ENCODE measurements at regions not wholly inside any gene's neighbourhood (a gene's known extent, or its start where the extent isn't known, plus 50 kb on each side); places are given as distances from the start of the nearest gene placed in this dataset.

DNA sequence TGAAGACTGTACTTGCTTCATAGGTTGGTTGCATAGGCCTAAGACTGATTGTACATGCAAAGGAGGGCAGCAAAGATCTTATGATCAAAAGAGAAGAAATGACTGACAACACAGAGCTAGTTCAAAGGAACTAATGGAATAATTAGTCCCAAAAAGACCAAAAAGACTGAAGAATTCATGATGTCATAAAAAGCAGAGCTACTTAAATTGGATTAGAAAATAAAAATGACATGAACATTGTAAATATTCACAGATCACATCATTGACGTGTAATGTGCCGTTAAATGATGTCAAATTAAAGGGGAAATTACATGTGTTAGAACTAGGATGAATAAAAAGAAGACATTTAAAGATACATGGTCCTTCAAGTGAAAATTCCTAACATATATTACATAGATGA, 616.8 kb downstream of the NR4A2 start:
- Mint-ChIP-seq H3K36me3 (no peaks in the 10 kb centered on the region), H3K27ac (no peak overlapping the region), H3K27me3 (ENCODE audit: low read depth) (no peaks in the 10 kb centered on the region), H3K4me1 (no peaks in the 10 kb centered on the region), H3K4me3 (no peak overlapping the region), H3K9me3 (no peaks in the 10 kb centered on the region)
- no peak for DNase-seq (ENCODE audit: low spot score in 2 of 2, unreplicated experiment in 2 of 2)
- TF ChIP-seq, protein P1, sequence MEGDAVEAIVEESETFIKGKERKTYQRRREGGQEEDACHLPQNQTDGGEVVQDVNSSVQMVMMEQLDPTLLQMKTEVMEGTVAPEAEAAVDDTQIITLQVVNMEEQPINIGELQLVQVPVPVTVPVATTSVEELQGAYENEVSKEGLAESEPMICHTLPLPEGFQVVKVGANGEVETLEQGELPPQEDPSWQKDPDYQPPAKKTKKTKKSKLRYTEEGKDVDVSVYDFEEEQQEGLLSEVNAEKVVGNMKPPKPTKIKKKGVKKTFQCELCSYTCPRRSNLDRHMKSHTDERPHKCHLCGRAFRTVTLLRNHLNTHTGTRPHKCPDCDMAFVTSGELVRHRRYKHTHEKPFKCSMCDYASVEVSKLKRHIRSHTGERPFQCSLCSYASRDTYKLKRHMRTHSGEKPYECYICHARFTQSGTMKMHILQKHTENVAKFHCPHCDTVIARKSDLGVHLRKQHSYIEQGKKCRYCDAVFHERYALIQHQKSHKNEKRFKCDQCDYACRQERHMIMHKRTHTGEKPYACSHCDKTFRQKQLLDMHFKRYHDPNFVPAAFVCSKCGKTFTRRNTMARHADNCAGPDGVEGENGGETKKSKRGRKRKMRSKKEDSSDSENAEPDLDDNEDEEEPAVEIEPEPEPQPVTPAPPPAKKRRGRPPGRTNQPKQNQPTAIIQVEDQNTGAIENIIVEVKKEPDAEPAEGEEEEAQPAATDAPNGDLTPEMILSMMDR (IDR thresholded peaks at IDR 0.05; ENCODE audit: unreplicated experiment), result no peak

DNA sequence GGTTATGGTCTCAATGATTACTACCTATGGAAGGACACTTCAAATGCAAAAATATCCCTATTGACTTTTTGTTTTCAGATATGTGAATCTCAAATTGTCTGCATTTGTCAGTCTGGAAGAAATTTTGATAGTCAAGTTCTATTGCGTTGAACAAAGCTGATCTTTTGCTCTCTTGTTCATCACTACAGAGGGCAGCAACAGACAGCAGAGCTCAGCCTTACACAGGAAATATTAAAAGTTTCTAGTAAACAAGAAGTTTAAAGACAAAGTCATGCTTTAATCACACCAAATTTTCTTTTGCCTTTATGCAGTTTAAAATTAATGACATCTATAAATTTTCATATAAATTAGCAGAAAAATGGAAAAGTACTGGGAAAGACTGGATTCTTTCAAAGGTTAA, 617.5 kb downstream of the NR4A2 start:
- Mint-ChIP-seq H3K9me3 (no peaks in the 10 kb centered on the region), H3K4me3 (no peak overlapping the region), H3K27ac (no peak overlapping the region), H3K4me1 (no peaks in the 10 kb centered on the region), H3K27me3 (ENCODE audit: low read depth) (no peaks in the 10 kb centered on the region), H3K36me3 (no peaks in the 10 kb centered on the region)
- DNase-seq (ENCODE audit: low spot score in 2 of 2, unreplicated experiment in 2 of 2), result no peak
- TF ChIP-seq, protein P1 (IDR thresholded peaks at IDR 0.05; ENCODE audit: unreplicated experiment), result no peak

DNA sequence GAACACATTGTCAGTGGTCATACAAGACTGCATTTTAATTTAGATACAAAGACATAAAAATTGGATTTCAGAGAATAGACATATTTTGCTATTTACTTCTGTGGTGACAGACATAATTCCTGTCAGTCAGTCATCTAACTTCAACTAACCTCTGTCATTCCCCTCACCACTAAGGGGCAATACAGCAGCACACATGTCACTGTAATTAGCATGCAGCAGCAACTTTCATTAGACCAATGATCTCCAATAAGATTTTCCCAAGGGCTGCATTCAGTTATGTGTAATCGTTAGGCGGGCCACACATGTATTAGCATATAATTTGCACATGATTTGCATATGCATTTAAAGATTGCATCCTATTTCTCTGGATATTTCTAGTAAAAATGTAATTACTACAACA, 624.5 kb downstream of the NR4A2 start:
- Mint-ChIP-seq H3K4me3 (no peak overlapping the region), H3K27ac (no peak overlapping the region), H3K36me3 (no peaks in the 10 kb centered on the region), H3K9me3 (no peaks in the 10 kb centered on the region), H3K4me1 (no peaks in the 10 kb centered on the region), H3K27me3 (ENCODE audit: low read depth) (no peaks in the 10 kb centered on the region)
- TF ChIP-seq, protein P1 (IDR thresholded peaks at IDR 0.05; ENCODE audit: unreplicated experiment), result no peak
- DNase-seq (ENCODE audit: low spot score in 2 of 2, unreplicated experiment in 2 of 2), result no peak

DNA sequence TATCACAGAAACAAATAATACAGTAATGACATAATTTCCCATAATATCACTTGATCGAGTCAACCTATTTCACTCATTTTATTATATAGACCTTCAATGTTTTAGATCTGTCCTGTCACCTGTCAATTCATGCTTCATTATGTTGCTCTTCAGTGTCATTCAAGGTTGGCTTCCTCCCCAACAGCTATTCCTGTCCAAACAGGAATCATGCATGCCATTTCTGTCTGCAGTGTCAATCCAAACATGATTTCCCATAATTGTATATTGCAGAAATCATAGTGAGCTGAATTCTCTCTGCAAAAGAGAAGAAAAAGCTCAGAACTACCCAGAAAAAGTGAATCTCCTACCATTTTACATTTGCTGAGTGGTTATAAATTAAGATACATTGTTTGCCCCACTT, 628.6 kb downstream of the NR4A2 start:
- no peak overlapping the region for H3K4me3 Mint-ChIP-seq
- H3K4me1 Mint-ChIP-seq, result no peaks in the 10 kb centered on the region
- H3K9me3 Mint-ChIP-seq, result no peaks in the 10 kb centered on the region
- no peak for DNase-seq (ENCODE audit: low spot score in 2 of 2, unreplicated experiment in 2 of 2)
- H3K27ac Mint-ChIP-seq, result no peak overlapping the region
- TF ChIP-seq, protein P1 (IDR thresholded peaks at IDR 0.05; ENCODE audit: unreplicated experiment), result no peak
- no peaks in the 10 kb centered on the region for H3K36me3 Mint-ChIP-seq
- no peaks in the 10 kb centered on the region for H3K27me3 Mint-ChIP-seq (ENCODE audit: low read depth)

DNA sequence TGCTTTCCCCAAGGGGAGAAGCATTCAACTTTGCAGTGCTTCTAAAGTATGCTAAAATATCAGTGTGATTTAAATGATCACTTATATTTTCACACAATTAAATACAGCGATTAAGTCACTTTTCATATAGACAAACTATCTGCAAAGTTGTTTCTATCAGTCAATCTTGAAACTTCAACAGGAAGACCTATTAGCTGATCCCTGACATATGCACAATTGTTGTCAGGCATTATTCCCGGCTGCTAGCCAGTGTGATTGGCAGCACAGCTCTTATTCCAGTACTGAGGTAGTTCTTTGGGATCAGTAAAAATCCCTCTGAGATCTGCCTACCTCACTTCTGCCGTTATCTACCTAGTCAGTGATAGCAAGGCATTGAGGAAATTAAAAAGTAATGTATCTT, 629.5 kb downstream of the NR4A2 start:
- H3K27ac Mint-ChIP-seq, result no peak overlapping the region
- no peak overlapping the region for H3K4me3 Mint-ChIP-seq
- H3K27me3 Mint-ChIP-seq (ENCODE audit: low read depth), result no peaks in the 10 kb centered on the region
- TF ChIP-seq, protein P1 (IDR thresholded peaks at IDR 0.05; ENCODE audit: unreplicated experiment), result no peak
- no peaks in the 10 kb centered on the region for H3K4me1 Mint-ChIP-seq
- DNase-seq (ENCODE audit: low spot score in 2 of 2, unreplicated experiment in 2 of 2), result no peak
- no peaks in the 10 kb centered on the region for H3K36me3 Mint-ChIP-seq
- H3K9me3 Mint-ChIP-seq, result no peaks in the 10 kb centered on the region

DNA sequence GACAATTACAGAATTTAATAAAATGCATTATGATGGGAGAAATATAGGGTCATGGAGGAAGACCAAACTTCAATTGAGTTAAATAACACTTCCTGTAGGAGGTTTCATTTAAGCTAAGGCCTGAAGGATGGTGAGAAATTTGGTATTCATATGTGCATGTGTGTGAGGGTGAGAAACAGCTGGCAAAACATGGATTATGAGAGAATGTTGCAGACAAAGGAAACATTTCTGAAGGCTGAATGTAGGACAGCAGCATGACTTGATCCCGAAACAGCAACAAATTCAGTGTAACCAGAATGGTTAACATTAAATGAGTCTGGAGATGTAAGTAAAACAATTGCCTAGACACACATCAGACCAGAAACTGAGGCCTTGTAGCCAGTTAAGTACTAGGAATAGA, 630.8 kb downstream of the NR4A2 start:
- no peaks in the 10 kb centered on the region for H3K36me3 Mint-ChIP-seq
- H3K27ac Mint-ChIP-seq, result no peak overlapping the region
- H3K27me3 Mint-ChIP-seq (ENCODE audit: low read depth), result no peaks in the 10 kb centered on the region
- H3K4me1 Mint-ChIP-seq, result no peaks in the 10 kb centered on the region
- TF ChIP-seq, protein P1 (IDR thresholded peaks at IDR 0.05; ENCODE audit: unreplicated experiment), result no peak
- no peak for DNase-seq (ENCODE audit: low spot score in 2 of 2, unreplicated experiment in 2 of 2)
- H3K4me3 Mint-ChIP-seq, result no peak overlapping the region
- H3K9me3 Mint-ChIP-seq, result peaks cover 3% of the 10 kb centered on the region

Data from mesothelial cell of epicardium (in vitro differentiated cells).